K562 (cell line): ENCODE measurements at regions not wholly inside any gene's neighbourhood (a gene's known extent, or its start where the extent isn't known, plus 50 kb on each side); places are given as distances from the start of the nearest gene placed in this dataset.

Experiments
- ATAC-seq: fragments of 200-7000 bp; cut with Tn5 transposase; 3 replicates; pipeline ENCODE4 v1.9.1; 2020; ENCODE audit warnings: moderate library complexity
- BruUV-seq: library from RNA; stranded (reverse); fragments of 400-500 nt; replicated peaks from 2 replicates; lab custom pipeline; 2021; lab: Mats Ljungman, UMichigan
- CTCF ChIA-PET: fragments of 300-600 bp; formaldehyde crosslinking; extraction: SDS; loops from one replicate; lab custom pipeline; 2021; ENCODE audit warnings: low intra/inter-chr PET ratio; lab: Yijun Ruan, JAX
- POLR2A ChIA-PET: fragments of 300-600, 350-650 bp; sonication (Branson Sonifier 250); formaldehyde crosslinking; extraction: SDS; loops from one replicate; lab custom pipeline; 2021; ENCODE audit warnings: antibody characterized with exemption, inconsistent platforms; lab: Yijun Ruan, JAX
- DNase-seq, 4 experiments: peaks; one replicate each; pipeline versions ENCODE4 v3.0.0 to v3.0.0-alpha.2; 2011 to 2018; ENCODE audit warnings: low spot score in 3 of 4, mixed read lengths in 3 of 4; ENCODE audit errors: extremely low read depth in 1 of 4
- FAIRE-seq: peaks from 2 replicates; lab custom pipeline; 2011; peaks lifted over from hg19 to GRCh38; lab: Jason Lieb, UNC
- H2AFZ ChIP-seq: 2 replicates; pipeline ENCODE4 v1.6.0; 2011; ENCODE audit warnings: low read depth, low read length, control low read depth, inconsistent platforms
- H3K27ac ChIP-seq: fragments of 200-600 bp; 3 replicates; pipeline ENCODE4 v1.8.0; 2011; ENCODE audit warnings: low read depth, mild to moderate bottlenecking, control low read depth, inconsistent platforms, low read length, moderate library complexity, mixed read lengths; ENCODE audit errors: extremely low read depth
- H3K27me3 ChIP-seq, 2 experiments: fragments of 300-600 bp in 1 of 2; 2 replicates in 1 of 2; 3 replicates in 1 of 2; pipeline versions ENCODE4 v1.6.0 to v1.8.0; 2011; ENCODE audit warnings: inconsistent platforms in 2 of 2, low read length in 2 of 2, mild to moderate bottlenecking in 1 of 2, mixed read lengths in 1 of 2, moderate library complexity in 1 of 2; ENCODE audit not compliant: control insufficient read depth in 2 of 2, insufficient read depth in 2 of 2
- H3K36me3 ChIP-seq: fragments of 300-600 bp; 3 replicates; pipeline ENCODE4 v1.8.0; 2011; ENCODE audit warnings: mild to moderate bottlenecking, low read length, inconsistent platforms; ENCODE audit not compliant: control insufficient read depth, insufficient read depth
- H3K4me1 ChIP-seq, 2 experiments: fragments of 200-600 bp in 1 of 2; replicated peaks in 1 of 2; 2 replicates in 1 of 2; 3 replicates in 1 of 2; pipeline versions ENCODE4 v1.5.1 to v1.8.0; 2011; ENCODE audit warnings: inconsistent platforms in 2 of 2, low read length in 2 of 2, mild to moderate bottlenecking in 1 of 2, mixed read lengths in 1 of 2, moderate library complexity in 1 of 2; ENCODE audit not compliant: control insufficient read depth in 2 of 2, insufficient read depth in 2 of 2
- H3K4me2 ChIP-seq: 2 replicates; pipeline ENCODE4 v1.6.1; 2011; ENCODE audit warnings: low read length, control low read depth, inconsistent platforms, mixed read lengths; ENCODE audit not compliant: insufficient read depth
- H3K4me3 ChIP-seq: fragments of 200-600 bp; sonication (generic), shearing (Covaris generic); 2 replicates; pipeline ENCODE4 v1.5.1; 2016; ENCODE audit warnings: control low read depth, inconsistent platforms
- H3K79me2 ChIP-seq: fragments of 200-600 bp; 3 replicates; pipeline ENCODE4 v1.8.0; 2011; ENCODE audit warnings: low read length, inconsistent platforms; ENCODE audit not compliant: control insufficient read depth, insufficient read depth
- H3K9ac ChIP-seq, 2 experiments: 2 replicates each; pipeline versions ENCODE4 v1.6.0 to v1.6.1; 2011; ENCODE audit warnings: low read depth in 2 of 2, low read length in 2 of 2, control low read depth in 1 of 2, inconsistent platforms in 1 of 2, mild to moderate bottlenecking in 1 of 2, mixed read lengths in 1 of 2; ENCODE audit not compliant: insufficient read depth in 1 of 2
- H3K9me1 ChIP-seq: one replicate; pipeline ENCODE4 v1.6.0; 2011; ENCODE audit warnings: inconsistent platforms, mild to moderate bottlenecking, low read length, moderate library complexity; ENCODE audit not compliant: control insufficient read depth, insufficient read depth
- H3K9me3 ChIP-seq: replicated peaks from 2 replicates; pipeline ENCODE4 v1.5.1; 2011; ENCODE audit warnings: low read depth, low read length, inconsistent platforms; ENCODE audit not compliant: control insufficient read depth, insufficient read depth
- H4K20me1 ChIP-seq: replicated peaks from 2 replicates; pipeline ENCODE4 v1.6.1; 2011; ENCODE audit warnings: low read length, inconsistent platforms, mixed read lengths; ENCODE audit not compliant: control insufficient read depth, insufficient read depth
- CAMTA2 ChIP-seq: fragments of 250-450 bp; sonication (Bioruptor Pico); conservative IDR thresholded peaks from 2 replicates; pipeline ENCODE4 v1.5.1; 2022
- FOXA3 ChIP-seq, 2 experiments: fragments of 450-650 bp in 1 of 2; sonication (generic) in 1 of 2; formaldehyde crosslinking; IDR thresholded peaks in 1 of 2; conservative IDR thresholded peaks in 1 of 2; 2 replicates each; pipeline versions ENCODE4 v1.4.0 to v1.8.0; 2020 to 2022; ENCODE audit warnings: mild to moderate bottlenecking in 2 of 2, missing genetic modification reagents in 1 of 2
- GABPB2 ChIP-seq: fragments of 250-450 bp; sonication (Bioruptor Pico); conservative IDR thresholded peaks from 2 replicates; pipeline ENCODE4 v1.5.1; 2021; ENCODE audit warnings: mild to moderate bottlenecking
- GTF2B ChIP-seq: IDR thresholded peaks from 2 replicates; pipeline ENCODE4 v1.6.1; 2011; ENCODE audit not compliant: insufficient read length; ENCODE audit errors: extremely low read depth
- HDAC3 ChIP-seq: fragments of 450-650 bp; IDR thresholded peaks from 2 replicates; pipeline ENCODE4 v1.6.1; 2018; ENCODE audit warnings: borderline replicate concordance, mild to moderate bottlenecking, moderate library complexity; ENCODE audit not compliant: partially characterized antibody
- NONO ChIP-seq, 2 experiments: fragments of 200-400 bp in 1 of 2; fragments of 450-650 bp in 1 of 2; formaldehyde crosslinking in 1 of 2; IDR thresholded peaks; 2 replicates each; pipeline ENCODE4 v1.6.1; 2017; ENCODE audit warnings: low read depth in 2 of 2, mild to moderate bottlenecking in 2 of 2, moderate library complexity in 2 of 2, low read length in 1 of 2
- TCF15 ChIP-seq: fragments of 250-450 bp; sonication (Bioruptor Pico); IDR thresholded peaks from 2 replicates; pipeline ENCODE4 v1.8.0; 2022; ENCODE audit warnings: moderate library complexity, mild to moderate bottlenecking, inconsistent platforms
- TEAD2 ChIP-seq: fragments of 450-650 bp; IDR thresholded peaks from 2 replicates; pipeline ENCODE4 v1.6.1; 2016; ENCODE audit warnings: missing genetic modification characterization, control low read depth, missing compliant biosample characterization
- THRAP3 ChIP-seq: fragments of 450-650 bp; IDR thresholded peaks from 2 replicates; pipeline ENCODE4 v1.6.1; 2016; ENCODE audit warnings: mild to moderate bottlenecking, inconsistent platforms, borderline replicate concordance
- XRCC4 ChIP-seq: IDR thresholded peaks from one replicate; pipeline ENCODE4 v1.6.1; 2011; ENCODE audit not compliant: insufficient read depth, insufficient read length; ENCODE audit errors: extremely low read depth
- ZC3H4 ChIP-seq: sonication (generic); formaldehyde crosslinking; IDR thresholded peaks from 2 replicates; pipeline ENCODE4 v1.9.0; 2021; ENCODE audit warnings: missing genetic modification reagents, borderline replicate concordance
- ZNF143 ChIP-seq: sonication (generic); formaldehyde crosslinking; IDR thresholded peaks from 2 replicates; pipeline ENCODE4 v1.9.0; 2022; ENCODE audit warnings: mild to moderate bottlenecking, missing genetic modification reagents
- WGBS: fragments of 100-300 bp; shearing (Covaris generic); methylation state at CpG from one replicate; pipeline ENCODE4 v1.1.6; 2016; ENCODE audit warnings: low coverage, mixed read lengths; ENCODE audit not compliant: insufficient coverage; ENCODE audit errors: missing lambda C conversion rate; 5-methylcytosine and 5-hydroxymethylcytosine counted together
- in situ Hi-C: fragments of 300-500 bp; cut with MboI; formaldehyde crosslinking; loops from 4 replicates; pipeline ENCODE4 v1.15.0; 2018; ENCODE audit warnings: inconsistent platforms, mixed read lengths
- intact Hi-C: fragments of 100-400 bp; cut with micrococcal nuclease; formaldehyde crosslinking; loops from 2 replicates; pipeline ENCODE4 v1.14.2; 2022
- TF ChIP-seq, protein P1 (sequence below): sonication (generic); formaldehyde crosslinking; IDR thresholded peaks from 2 replicates; pipeline ENCODE4 v1.8.0; 2022; ENCODE audit warnings: mild to moderate bottlenecking, missing genetic modification reagents
- TF ChIP-seq, protein P2 (sequence below): sonication (generic); formaldehyde crosslinking; IDR thresholded peaks from 2 replicates; pipeline ENCODE4 v1.8.1; 2022; ENCODE audit warnings: missing genetic modification reagents

GRCh38 chr13:73918691-73919090, 215.5 kb downstream of the KLF12 start:
- no peaks in the 10 kb centered on the region for H3K9me1 ChIP-seq
- H3K79me2 ChIP-seq = no peaks in the 10 kb centered on the region
- H3K36me3 ChIP-seq = no peaks in the 10 kb centered on the region
- H3K9me3 ChIP-seq = no peaks in the 10 kb centered on the region
- H3K4me2 ChIP-seq = no peak overlapping the region
- BruUV-seq = no TSS peak
- H3K9ac ChIP-seq = no peak overlapping the region
- DNase-seq (no peak), FAIRE-seq (no peak)
- intact Hi-C loops = no loop called here
- ChIA-PET POLR2A (no interaction called here), CTCF (no interaction called here)
- 7% methylated on average over 3 of the region's 3 CpGs for WGBS
- no peak overlapping the region for H3K4me3 ChIP-seq
- H4K20me1 ChIP-seq = no peaks in the 10 kb centered on the region
- in situ Hi-C loops = no loop called here
- no peak overlapping the region for H2AFZ ChIP-seq
- no peaks in the 10 kb centered on the region for H3K4me1 ChIP-seq
- H3K27me3 ChIP-seq = no peaks in the 10 kb centered on the region
- no peak for TF ChIP-seq THRAP3
- no peak for TF ChIP-seq GABPB2 (CRISPR knock-in tag)
- TF ChIP-seq FOXA3 (CRISPR knock-in tag; conservative IDR thresholded peaks at IDR 0.05 in 1 of 2, IDR thresholded peaks at IDR 0.05 in 1 of 2) = no peak
- TF ChIP-seq TEAD2 (tag) = no peak
- no peak for TF ChIP-seq ZNF143 (CRISPR knock-in tag)
- no peak for TF ChIP-seq CAMTA2
- TF ChIP-seq, protein P1, sequence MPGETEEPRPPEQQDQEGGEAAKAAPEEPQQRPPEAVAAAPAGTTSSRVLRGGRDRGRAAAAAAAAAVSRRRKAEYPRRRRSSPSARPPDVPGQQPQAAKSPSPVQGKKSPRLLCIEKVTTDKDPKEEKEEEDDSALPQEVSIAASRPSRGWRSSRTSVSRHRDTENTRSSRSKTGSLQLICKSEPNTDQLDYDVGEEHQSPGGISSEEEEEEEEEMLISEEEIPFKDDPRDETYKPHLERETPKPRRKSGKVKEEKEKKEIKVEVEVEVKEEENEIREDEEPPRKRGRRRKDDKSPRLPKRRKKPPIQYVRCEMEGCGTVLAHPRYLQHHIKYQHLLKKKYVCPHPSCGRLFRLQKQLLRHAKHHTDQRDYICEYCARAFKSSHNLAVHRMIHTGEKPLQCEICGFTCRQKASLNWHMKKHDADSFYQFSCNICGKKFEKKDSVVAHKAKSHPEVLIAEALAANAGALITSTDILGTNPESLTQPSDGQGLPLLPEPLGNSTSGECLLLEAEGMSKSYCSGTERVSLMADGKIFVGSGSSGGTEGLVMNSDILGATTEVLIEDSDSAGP = no peak
- TF ChIP-seq TCF15 (CRISPR knock-in tag) = no peak
- no peak for TF ChIP-seq GTF2B
- no peak for TF ChIP-seq NONO (IDR thresholded peaks at IDR 0.05; ENCODE audit: low read depth in 2 of 2, low read length in 1 of 2)
- no peak for TF ChIP-seq ZC3H4
- TF ChIP-seq HDAC3 = no peak
- TF ChIP-seq, protein P2, sequence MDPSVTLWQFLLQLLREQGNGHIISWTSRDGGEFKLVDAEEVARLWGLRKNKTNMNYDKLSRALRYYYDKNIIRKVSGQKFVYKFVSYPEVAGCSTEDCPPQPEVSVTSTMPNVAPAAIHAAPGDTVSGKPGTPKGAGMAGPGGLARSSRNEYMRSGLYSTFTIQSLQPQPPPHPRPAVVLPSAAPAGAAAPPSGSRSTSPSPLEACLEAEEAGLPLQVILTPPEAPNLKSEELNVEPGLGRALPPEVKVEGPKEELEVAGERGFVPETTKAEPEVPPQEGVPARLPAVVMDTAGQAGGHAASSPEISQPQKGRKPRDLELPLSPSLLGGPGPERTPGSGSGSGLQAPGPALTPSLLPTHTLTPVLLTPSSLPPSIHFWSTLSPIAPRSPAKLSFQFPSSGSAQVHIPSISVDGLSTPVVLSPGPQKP (CRISPR knock-in tag) = no peak
- no peak for TF ChIP-seq XRCC4
- TF ChIP-seq, all 486 proteins: peak for 0
- no peak overlapping the region for H3K27ac ChIP-seq
- ATAC-seq = no peak
